ENCODE measurements at regions not wholly inside any gene's neighbourhood (a gene's known extent, or its start where the extent isn't known, plus 50 kb on each side); places are given as distances from the start of the nearest gene placed in this dataset.

GRCh38 chr4:56118055-56118454 is 169.3 kb downstream of the CEP135 start:
- intact Hi-C loops (cut with micrococcal nuclease; ENCODE audit: unreplicated experiment): no loop called here

GRCh38 chr4:56115898-56116297 is 167.2 kb downstream of the CEP135 start:
- H3K36me3 ChIP-seq (ENCODE audit: insufficient read depth, low read length, poor library complexity, severe bottlenecking): no peaks in the 10 kb centered on the region
- no peaks in the 10 kb centered on the region for H3K9me3 ChIP-seq (ENCODE audit: low read depth, low read length, poor library complexity, severe bottlenecking)
- TF ChIP-seq CTCF (conservative IDR thresholded peaks at IDR 0.05; ENCODE audit: low read depth, low read length): no peak
- no peak for TF ChIP-seq EZH2 (IDR thresholded peaks at IDR 0.05; ENCODE audit: borderline replicate concordance, low read depth, low read length, poor library complexity, severe bottlenecking)
- H3K4me1 ChIP-seq (ENCODE audit: insufficient read depth, low read length, poor library complexity, severe bottlenecking): no peaks in the 10 kb centered on the region
- no peaks in the 10 kb centered on the region for H3K27me3 ChIP-seq (replicated peaks; ENCODE audit: insufficient read depth, low read depth, low read length, poor library complexity)
- no peak overlapping the region for H3K27ac ChIP-seq (ENCODE audit: low read depth, low read length, poor library complexity, severe bottlenecking)
- no peak for DNase-seq (ENCODE audit: low spot score)
- H3K4me3 ChIP-seq (ENCODE audit: low read depth, low read length, poor library complexity, severe bottlenecking): no peak overlapping the region
- CTCF ChIA-PET: no interaction called here
- intact Hi-C loops (cut with micrococcal nuclease; ENCODE audit: unreplicated experiment): no loop called here
- BruUV-seq (replicated peaks): no TSS peak
- POLR2A ChIA-PET (ENCODE audit: low non-redundant PET): no interaction called here

More at GRCh38 chr4:56118055-56118454, 169.3 kb downstream of the CEP135 start:
- TF ChIP-seq CTCF (conservative IDR thresholded peaks at IDR 0.05; ENCODE audit: low read depth, low read length) (no peak), EZH2 (IDR thresholded peaks at IDR 0.05; ENCODE audit: borderline replicate concordance, low read depth, low read length, poor library complexity, severe bottlenecking) (no peak)
- CTCF ChIA-PET: no interaction called here
- POLR2A ChIA-PET (ENCODE audit: low non-redundant PET): no interaction called here
- Histone ChIP-seq H3K27me3 (replicated peaks; ENCODE audit: insufficient read depth, low read depth, low read length, poor library complexity) (no peaks in the 10 kb centered on the region), H3K9me3 (ENCODE audit: low read depth, low read length, poor library complexity, severe bottlenecking) (no peaks in the 10 kb centered on the region), H3K4me1 (ENCODE audit: insufficient read depth, low read length, poor library complexity, severe bottlenecking) (no peaks in the 10 kb centered on the region), H3K4me3 (ENCODE audit: low read depth, low read length, poor library complexity, severe bottlenecking) (no peak overlapping the region), H3K36me3 (ENCODE audit: insufficient read depth, low read length, poor library complexity, severe bottlenecking) (no peaks in the 10 kb centered on the region), H3K27ac (ENCODE audit: low read depth, low read length, poor library complexity, severe bottlenecking) (no peak overlapping the region)
- DNase-seq (ENCODE audit: low spot score): no peak
- BruUV-seq (replicated peaks): no TSS peak

GRCh38 chr4:56112377-56112776 is 163.6 kb downstream of the CEP135 start:
- Histone ChIP-seq H3K4me3 (ENCODE audit: low read depth, low read length, poor library complexity, severe bottlenecking) (no peak overlapping the region), H3K27ac (ENCODE audit: low read depth, low read length, poor library complexity, severe bottlenecking) (no peak overlapping the region), H3K4me1 (ENCODE audit: insufficient read depth, low read length, poor library complexity, severe bottlenecking) (no peaks in the 10 kb centered on the region), H3K9me3 (ENCODE audit: low read depth, low read length, poor library complexity, severe bottlenecking) (no peaks in the 10 kb centered on the region), H3K27me3 (replicated peaks; ENCODE audit: insufficient read depth, low read depth, low read length, poor library complexity) (no peaks in the 10 kb centered on the region), H3K36me3 (ENCODE audit: insufficient read depth, low read length, poor library complexity, severe bottlenecking) (no peaks in the 10 kb centered on the region)
- no peak for DNase-seq (ENCODE audit: low spot score)
- TF ChIP-seq CTCF (conservative IDR thresholded peaks at IDR 0.05; ENCODE audit: low read depth, low read length): no peak
- no peak for TF ChIP-seq EZH2 (IDR thresholded peaks at IDR 0.05; ENCODE audit: borderline replicate concordance, low read depth, low read length, poor library complexity, severe bottlenecking)
- POLR2A ChIA-PET (ENCODE audit: low non-redundant PET): no interaction called here
- CTCF ChIA-PET: no interaction called here
- no TSS peak for BruUV-seq (replicated peaks)
- intact Hi-C loops (cut with micrococcal nuclease; ENCODE audit: unreplicated experiment): no loop called here
